ENCODE measurements at regions not wholly inside any gene's neighbourhood (a gene's known extent, or its start where the extent isn't known, plus 50 kb on each side); places are given as distances from the start of the nearest gene placed in this dataset.

DNA sequence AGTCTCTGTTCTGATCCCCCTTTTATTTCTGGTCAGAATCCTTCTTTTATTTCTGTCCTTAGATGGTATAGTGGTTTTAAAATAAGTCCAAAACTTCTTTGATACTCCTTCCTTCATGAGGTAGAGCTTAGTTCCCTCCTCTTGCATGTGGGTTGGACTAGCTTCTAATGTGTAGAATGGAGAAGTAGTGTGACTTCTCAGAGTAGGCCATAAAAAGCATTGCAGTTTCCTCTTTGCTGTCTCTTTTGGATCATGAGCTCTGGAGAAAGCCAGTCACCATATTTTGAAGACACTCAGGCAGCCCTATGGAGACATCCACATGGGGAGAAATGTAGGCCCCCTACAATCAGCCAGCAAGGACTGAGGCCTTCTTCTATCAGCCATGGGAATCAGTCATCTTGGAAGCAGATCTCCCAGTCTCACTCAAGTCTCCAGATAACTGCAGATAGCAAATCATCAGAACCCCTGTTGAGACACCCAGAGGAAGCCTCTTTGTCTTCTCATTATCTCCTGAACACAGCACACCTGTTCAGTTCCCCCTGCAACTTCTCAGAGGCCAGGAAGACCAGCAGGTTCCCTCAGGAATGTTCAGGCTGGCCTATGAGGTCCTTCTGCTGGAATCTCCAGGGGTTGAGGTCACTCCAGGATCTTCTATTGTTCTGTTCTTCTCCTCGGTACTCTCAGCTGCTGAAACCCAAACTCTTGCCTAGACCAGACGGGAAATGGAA, 511.9 kb upstream of the ZMIZ1 start:
- Histone ChIP-seq H3K27me3 (ENCODE audit: control insufficient read depth, insufficient read depth, low read length) (peaks cover 8% of the 10 kb centered on the region), H3K4me3 (ENCODE audit: low read depth, low read length) (no peak overlapping the region), H3K36me3 (ENCODE audit: control insufficient read depth, insufficient read depth, low read length) (no peaks in the 10 kb centered on the region)
- DNase-seq (ENCODE audit: low read depth), result no peak
- TF ChIP-seq, protein P1, sequence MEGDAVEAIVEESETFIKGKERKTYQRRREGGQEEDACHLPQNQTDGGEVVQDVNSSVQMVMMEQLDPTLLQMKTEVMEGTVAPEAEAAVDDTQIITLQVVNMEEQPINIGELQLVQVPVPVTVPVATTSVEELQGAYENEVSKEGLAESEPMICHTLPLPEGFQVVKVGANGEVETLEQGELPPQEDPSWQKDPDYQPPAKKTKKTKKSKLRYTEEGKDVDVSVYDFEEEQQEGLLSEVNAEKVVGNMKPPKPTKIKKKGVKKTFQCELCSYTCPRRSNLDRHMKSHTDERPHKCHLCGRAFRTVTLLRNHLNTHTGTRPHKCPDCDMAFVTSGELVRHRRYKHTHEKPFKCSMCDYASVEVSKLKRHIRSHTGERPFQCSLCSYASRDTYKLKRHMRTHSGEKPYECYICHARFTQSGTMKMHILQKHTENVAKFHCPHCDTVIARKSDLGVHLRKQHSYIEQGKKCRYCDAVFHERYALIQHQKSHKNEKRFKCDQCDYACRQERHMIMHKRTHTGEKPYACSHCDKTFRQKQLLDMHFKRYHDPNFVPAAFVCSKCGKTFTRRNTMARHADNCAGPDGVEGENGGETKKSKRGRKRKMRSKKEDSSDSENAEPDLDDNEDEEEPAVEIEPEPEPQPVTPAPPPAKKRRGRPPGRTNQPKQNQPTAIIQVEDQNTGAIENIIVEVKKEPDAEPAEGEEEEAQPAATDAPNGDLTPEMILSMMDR (IDR thresholded peaks at IDR 0.05; ENCODE audit: insufficient read depth, low read length, poor library complexity, severe bottlenecking), result no peak

DNA sequence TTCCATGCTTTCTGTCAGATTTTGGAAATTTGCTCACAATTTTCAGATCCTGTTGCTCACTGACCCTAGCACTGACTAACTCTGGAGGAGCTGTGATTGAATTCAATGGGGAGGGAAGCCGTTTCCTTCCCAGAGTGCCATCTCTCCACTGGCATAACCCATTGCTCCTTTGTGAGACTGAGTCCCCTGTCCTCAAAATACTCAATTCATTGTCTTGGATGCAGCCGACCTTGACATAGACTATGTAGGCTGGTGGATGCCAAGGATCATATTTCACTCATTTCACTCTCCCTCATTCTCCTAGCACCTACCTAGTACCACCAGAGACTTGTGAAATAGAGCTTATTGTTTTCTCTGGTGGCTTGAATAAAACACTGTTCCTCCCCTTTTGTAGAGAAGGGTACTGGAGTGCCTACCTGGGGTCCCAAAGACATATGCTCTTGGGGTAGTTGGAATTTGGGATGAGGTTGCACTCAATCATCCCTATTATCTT, 511.3 kb upstream of the ZMIZ1 start:
- TF ChIP-seq, protein P1 (IDR thresholded peaks at IDR 0.05; ENCODE audit: insufficient read depth, low read length, poor library complexity, severe bottlenecking), result no peak
- DNase-seq (ENCODE audit: low read depth), result no peak
- no peaks in the 10 kb centered on the region for H3K36me3 ChIP-seq (ENCODE audit: control insufficient read depth, insufficient read depth, low read length)
- H3K27me3 ChIP-seq (ENCODE audit: control insufficient read depth, insufficient read depth, low read length), result peaks cover 8% of the 10 kb centered on the region
- no peak overlapping the region for H3K4me3 ChIP-seq (ENCODE audit: low read depth, low read length)

- TF ChIP-seq, protein P1 (IDR thresholded peaks at IDR 0.05; ENCODE audit: insufficient read depth, low read length, poor library complexity, severe bottlenecking), result no peak
- Histone ChIP-seq H3K27me3 (ENCODE audit: control insufficient read depth, insufficient read depth, low read length) (peaks cover 4% of the 10 kb centered on the region), H3K4me3 (ENCODE audit: low read depth, low read length) (no peak overlapping the region), H3K36me3 (ENCODE audit: control insufficient read depth, insufficient read depth, low read length) (no peaks in the 10 kb centered on the region)
- DNase-seq (ENCODE audit: low read depth), result no peak
Measured at GRCh38 chr10:78559661-78560340, 509.0 kb upstream of the ZMIZ1 start.

DNA sequence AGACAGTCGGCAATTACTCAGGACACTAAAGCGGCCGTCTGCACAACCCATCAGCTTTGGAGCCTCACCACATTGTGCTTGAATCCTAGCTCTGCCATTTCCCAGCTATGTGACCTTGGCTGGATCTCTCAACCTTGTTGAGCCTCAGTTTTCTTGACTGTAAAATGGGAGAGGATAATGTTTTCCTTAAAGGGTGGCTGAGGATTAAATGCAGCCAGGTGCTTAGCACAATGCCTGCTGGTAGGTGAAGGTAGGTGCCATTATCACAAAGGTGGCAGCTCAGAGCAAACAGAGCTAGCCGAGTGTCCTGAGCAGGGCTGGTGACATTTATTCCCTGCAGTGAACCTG, 508.5 kb upstream of the ZMIZ1 start:
- TF ChIP-seq, protein P1 (IDR thresholded peaks at IDR 0.05; ENCODE audit: insufficient read depth, low read length, poor library complexity, severe bottlenecking), result no peak
- Histone ChIP-seq H3K27me3 (ENCODE audit: control insufficient read depth, insufficient read depth, low read length) (peaks cover 4% of the 10 kb centered on the region), H3K36me3 (ENCODE audit: control insufficient read depth, insufficient read depth, low read length) (no peaks in the 10 kb centered on the region), H3K4me3 (ENCODE audit: low read depth, low read length) (no peak overlapping the region)
- DNase-seq (ENCODE audit: low read depth), result no peak

DNA sequence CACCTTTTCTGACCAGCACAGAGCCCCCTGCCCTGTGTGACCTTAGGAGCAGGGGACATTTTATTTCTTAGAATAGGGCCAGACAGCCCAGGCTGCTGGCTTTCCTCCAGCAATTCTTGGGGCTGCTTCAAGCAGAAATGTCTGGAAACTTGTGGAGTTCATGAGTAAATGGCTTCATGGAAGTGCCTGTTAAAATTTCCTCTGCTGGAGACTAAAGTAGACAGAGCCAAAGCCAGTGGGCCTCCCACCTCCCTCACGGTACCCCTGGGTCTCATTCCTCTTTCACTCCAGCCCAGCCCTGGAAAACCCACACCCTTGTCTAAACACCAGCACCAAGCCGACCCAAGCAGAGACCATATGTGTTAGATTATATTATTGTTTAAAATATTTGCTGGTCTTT, 505.5 kb upstream of the ZMIZ1 start:
- Histone ChIP-seq H3K36me3 (ENCODE audit: control insufficient read depth, insufficient read depth, low read length) (no peaks in the 10 kb centered on the region), H3K4me3 (ENCODE audit: low read depth, low read length) (no peak overlapping the region), H3K27me3 (ENCODE audit: control insufficient read depth, insufficient read depth, low read length) (peaks cover 4% of the 10 kb centered on the region)
- TF ChIP-seq, protein P1 (IDR thresholded peaks at IDR 0.05; ENCODE audit: insufficient read depth, low read length, poor library complexity, severe bottlenecking), result no peak
- no peak for DNase-seq (ENCODE audit: low read depth)
